IMR-90 (cell line): ENCODE measurements at regions not wholly inside any gene's neighbourhood (a gene's known extent, or its start where the extent isn't known, plus 50 kb on each side); places are given as distances from the start of the nearest gene placed in this dataset.

Experiments
- BHLHE40 ChIP-seq: fragments of 150-350 bp; IDR thresholded peaks from 2 replicates; pipeline ENCODE4 v1.6.1; 2016; ENCODE audit warnings: mild to moderate bottlenecking, low read depth, low read length
- CEBPB ChIP-seq: IDR thresholded peaks from 2 replicates; pipeline ENCODE4 v1.6.1; 2012; ENCODE audit warnings: low read depth, low read length, improper control_type of control experiment
- CTCF ChIP-seq: conservative IDR thresholded peaks from 2 replicates; pipeline ENCODE4 v1.5.1; 2012; ENCODE audit warnings: mild to moderate bottlenecking, low read depth, low read length, improper control_type of control experiment
- FOS ChIP-seq: fragments of 150-350 bp; IDR thresholded peaks from 2 replicates; pipeline ENCODE4 v1.6.1; 2016; ENCODE audit warnings: low read depth, low read length
- MAFK ChIP-seq: IDR thresholded peaks from 2 replicates; pipeline ENCODE4 v1.6.1; 2012; ENCODE audit warnings: low read depth, low read length, improper control_type of control experiment
- MAZ ChIP-seq: IDR thresholded peaks from 2 replicates; pipeline ENCODE4 v1.6.1; 2012; ENCODE audit warnings: low read depth, mild to moderate bottlenecking, low read length, improper control_type of control experiment, moderate library complexity, borderline replicate concordance
- MXI1 ChIP-seq: IDR thresholded peaks from 2 replicates; pipeline ENCODE4 v1.6.1; 2012; ENCODE audit warnings: low read depth, mild to moderate bottlenecking, low read length, moderate library complexity, borderline replicate concordance
- NFE2L2 ChIP-seq: fragments of 150-350 bp; IDR thresholded peaks from 2 replicates; pipeline ENCODE4 v1.6.1; 2016; ENCODE audit warnings: low read depth, mild to moderate bottlenecking, low read length
- POLR2A ChIP-seq: IDR thresholded peaks from 2 replicates; pipeline ENCODE4 v1.6.1; 2012; ENCODE audit warnings: mild to moderate bottlenecking, low read depth, low read length
- RAD21 ChIP-seq: IDR thresholded peaks from 2 replicates; pipeline ENCODE4 v1.6.1; 2012; ENCODE audit warnings: low read length, improper control_type of control experiment
- RCOR1 ChIP-seq: IDR thresholded peaks from 2 replicates; pipeline ENCODE4 v1.6.1; 2012; ENCODE audit warnings: mild to moderate bottlenecking, low read length, improper control_type of control experiment; ENCODE audit not compliant: insufficient replicate concordance
- RFX5 ChIP-seq: IDR thresholded peaks from 2 replicates; pipeline ENCODE4 v1.8.0; 2012; ENCODE audit warnings: low read depth, mild to moderate bottlenecking, low read length, moderate library complexity
- SMC3 ChIP-seq: fragments of 150-350 bp; IDR thresholded peaks from 2 replicates; pipeline ENCODE4 v1.6.1; 2016; ENCODE audit warnings: low read depth, mild to moderate bottlenecking, antibody characterized with exemption, low read length, moderate library complexity

- no peak for TF ChIP-seq RAD21
- TF ChIP-seq POLR2A = no peak
- no peak for TF ChIP-seq MAZ
- no peak for TF ChIP-seq CTCF
- no peak for TF ChIP-seq CEBPB
- TF ChIP-seq MAFK = no peak
- no peak for TF ChIP-seq MXI1
- TF ChIP-seq RFX5 = no peak
- no peak for TF ChIP-seq BHLHE40
- TF ChIP-seq RCOR1 = no peak
- no peak for TF ChIP-seq FOS
- TF ChIP-seq NFE2L2 = no peak
- no peak for TF ChIP-seq SMC3
These were observed 132.4 kb upstream of the STXBP5 start for GRCh38 chr6:147071776-147072175.
